Activated CD8-positive, alpha-beta memory T cell treated with anti-CD3 and anti-CD28 coated beads for 4 hours (primary cell): ENCODE measurements at regions not wholly inside any gene's neighbourhood (a gene's known extent, or its start where the extent isn't known, plus 50 kb on each side); places are given as distances from the start of the nearest gene placed in this dataset.
"Not testable (repeated sequence)": the region's sequence is repeated elsewhere in the genome, so short reads cannot be mapped to it uniquely, and the experiment has no call there.

Experiments
- DNase-seq, 2 donors: peaks; one replicate each; pipeline ENCODE4 v3.0.0-alpha.2; 2020; ENCODE audit warnings: low read depth in 2 of 2

- DNase-seq, result no peak
Measured at GRCh38 chr11:11220786-11221185, 132.3 kb downstream of the CSNK2A3 start.

GRCh38 chr11:11218629-11218986, 134.4 kb downstream of the CSNK2A3 start:
- no peak for DNase-seq

- DNase-seq, result no peak
Measured at GRCh38 chr11:11217929-11218628, 135.0 kb downstream of the CSNK2A3 start.

- no peak for DNase-seq
Measured at GRCh38 chr11:11217289-11217928, 135.6 kb downstream of the CSNK2A3 start.

GRCh38 chr11:11215944-11216343, 137.1 kb downstream of the CSNK2A3 start:
- DNase-seq, result no peak

GRCh38 chr11:11215058-11215815, 137.8 kb downstream of the CSNK2A3 start:
- no peak for DNase-seq

- DNase-seq, result no peak
Measured at GRCh38 chr11:11213117-11213516, 139.9 kb downstream of the CSNK2A3 start.

- no peak for DNase-seq
Measured at GRCh38 chr11:11211888-11212287, 141.2 kb downstream of the CSNK2A3 start.

GRCh38 chr11:11211186-11211585, 141.9 kb downstream of the CSNK2A3 start:
- DNase-seq, result no peak

GRCh38 chr11:11210446-11210845, 142.6 kb downstream of the CSNK2A3 start:
- no peak for DNase-seq

- DNase-seq, result no peak
Measured at GRCh38 chr11:11209967-11210366, 143.1 kb downstream of the CSNK2A3 start.

- no peak for DNase-seq
Measured at GRCh38 chr11:11208994-11209393, 144.1 kb downstream of the CSNK2A3 start.

GRCh38 chr11:11207428-11207827, 145.6 kb downstream of the CSNK2A3 start:
- DNase-seq, result no peak

GRCh38 chr11:11206484-11206883, 146.6 kb downstream of the CSNK2A3 start:
- DNase-seq, result no peak

- DNase-seq, result no peak
Measured at GRCh38 chr11:11202885-11203284, 150.2 kb downstream of the CSNK2A3 start.

GRCh38 chr11:11201302-11201701, 151.7 kb downstream of the CSNK2A3 start:
- DNase-seq, result not testable (repeated sequence)

GRCh38 chr11:11192541-11192940, 160.5 kb downstream of the CSNK2A3 start:
- no peak for DNase-seq

GRCh38 chr11:11189506-11189905, 163.5 kb downstream of the CSNK2A3 start:
- no peak for DNase-seq

GRCh38 chr11:11186249-11186648, 166.8 kb downstream of the CSNK2A3 start:
- DNase-seq, result no peak

GRCh38 chr11:11182261-11182660, 170.8 kb downstream of the CSNK2A3 start:
- no peak for DNase-seq

- no peak for DNase-seq
Measured at GRCh38 chr11:11178671-11179638, 174.1 kb downstream of the CSNK2A3 start.
